SHP77 (cell line): ENCODE measurements at regions not wholly inside any gene's neighbourhood (a gene's known extent, or its start where the extent isn't known, plus 50 kb on each side); places are given as distances from the start of the nearest gene placed in this dataset.
"Not testable (repeated sequence)": the region's sequence is repeated elsewhere in the genome, so short reads cannot be mapped to it uniquely, and the experiment has no call there.

Experiments used
- DNase-seq, 2 experiments: peaks; one replicate each; lab custom pipeline; 2025; lab: John Stamatoyannopoulos, UW

DNA sequence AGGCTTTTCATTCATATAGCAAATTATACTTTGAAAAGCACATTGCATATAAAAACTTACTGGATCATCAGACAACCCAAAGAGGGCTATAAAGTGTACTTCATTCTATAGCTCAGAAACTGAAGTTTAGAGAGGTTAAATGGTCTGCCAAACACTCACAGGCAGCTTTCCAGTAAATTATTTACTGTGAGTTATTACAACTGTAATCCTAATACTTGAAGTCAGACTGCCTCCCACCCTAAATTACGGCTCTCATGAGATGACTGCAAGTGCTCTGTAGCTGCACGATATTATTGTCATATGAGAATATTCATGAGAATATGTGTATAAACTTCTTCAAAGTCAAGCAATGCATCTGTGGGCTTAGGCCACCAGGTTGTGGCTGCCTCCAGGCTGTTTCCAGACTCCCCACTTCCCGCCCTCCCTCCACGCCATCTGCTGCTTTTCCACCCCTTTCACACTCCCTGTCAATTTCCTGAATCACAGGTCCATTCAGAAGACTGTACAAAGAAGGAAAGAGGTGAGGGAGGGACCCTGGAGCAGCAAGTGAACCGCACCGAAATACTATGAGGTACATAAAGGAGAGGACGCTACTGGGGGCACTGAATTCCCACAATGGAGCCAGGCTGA is 111.1 kb upstream of the SPOPL start:
- no peak for DNase-seq

DNA sequence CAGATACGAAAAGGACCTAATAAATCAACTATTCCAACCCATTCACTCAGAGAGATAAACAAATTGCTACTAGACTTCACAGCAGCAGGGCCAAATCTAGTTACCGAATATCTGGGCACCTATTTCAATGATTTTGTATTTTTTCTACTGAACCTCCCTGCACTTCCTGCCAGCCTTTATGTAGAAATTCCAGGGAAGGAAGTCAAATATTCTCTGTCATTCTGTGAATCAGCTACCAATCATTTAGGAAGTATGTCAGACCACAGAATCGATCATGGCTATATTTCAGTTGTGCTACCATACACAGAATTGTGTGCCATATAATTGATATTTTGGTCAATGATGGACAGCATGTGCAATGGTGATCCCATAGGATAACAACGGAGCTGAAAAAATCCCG is 109.6 kb upstream of the SPOPL start:
- DNase-seq: no peak

DNA sequence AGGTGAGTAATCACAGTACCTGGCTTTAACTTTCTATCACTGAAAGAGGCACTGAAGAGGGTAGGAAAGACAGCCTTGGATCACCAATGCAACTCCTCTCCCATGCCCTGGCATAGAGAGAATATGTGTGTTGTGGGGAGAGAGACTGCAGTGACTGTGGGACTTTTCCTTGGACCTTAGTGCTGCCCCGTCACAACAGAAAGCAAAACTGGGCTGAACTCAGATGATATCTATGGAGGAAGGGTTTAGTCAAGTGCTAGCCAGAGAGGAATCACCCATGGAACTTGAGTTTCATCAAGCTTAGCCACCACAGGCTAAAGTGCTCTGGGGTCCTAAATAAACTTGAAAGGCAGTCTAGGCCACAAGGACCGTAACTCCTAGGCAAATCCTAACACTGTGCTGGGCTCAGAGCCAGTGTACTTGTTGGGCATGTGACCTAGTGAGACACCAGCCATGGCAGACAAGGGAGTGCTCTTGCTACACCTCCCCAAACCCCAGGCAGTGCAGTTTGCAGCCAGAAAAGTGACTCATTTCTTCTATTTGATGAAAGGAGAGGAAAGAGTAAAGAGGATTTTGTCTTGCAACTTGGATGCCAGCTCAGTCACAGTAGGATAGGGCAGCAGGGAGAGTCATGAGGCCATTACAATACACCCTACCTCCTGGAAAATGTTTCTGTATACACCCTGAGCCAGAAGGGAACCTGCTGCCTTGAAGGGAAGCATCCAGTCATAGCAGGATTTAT is 105.8 kb upstream of the SPOPL start:
- DNase-seq: no peak

DNA sequence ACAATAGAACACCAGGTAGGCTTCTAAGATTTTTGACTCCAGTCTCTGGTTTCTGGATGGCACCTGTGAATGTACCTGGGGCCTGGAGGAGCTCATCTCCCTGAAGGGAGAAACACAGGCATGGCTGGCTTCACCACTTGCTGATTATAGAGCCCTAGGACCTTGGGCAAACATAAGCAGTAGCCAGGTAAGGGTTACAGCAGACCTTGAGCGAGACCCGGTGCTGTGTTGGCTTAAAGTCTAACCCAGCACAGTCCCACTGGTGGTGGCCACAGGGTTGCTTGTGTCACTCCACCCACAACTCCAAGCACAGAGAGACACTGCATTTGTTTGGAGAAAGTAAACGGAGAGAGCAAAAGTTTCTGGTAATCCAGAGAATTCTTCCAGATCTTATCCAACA is 104.7 kb upstream of the SPOPL start:
- no peak for DNase-seq

DNA sequence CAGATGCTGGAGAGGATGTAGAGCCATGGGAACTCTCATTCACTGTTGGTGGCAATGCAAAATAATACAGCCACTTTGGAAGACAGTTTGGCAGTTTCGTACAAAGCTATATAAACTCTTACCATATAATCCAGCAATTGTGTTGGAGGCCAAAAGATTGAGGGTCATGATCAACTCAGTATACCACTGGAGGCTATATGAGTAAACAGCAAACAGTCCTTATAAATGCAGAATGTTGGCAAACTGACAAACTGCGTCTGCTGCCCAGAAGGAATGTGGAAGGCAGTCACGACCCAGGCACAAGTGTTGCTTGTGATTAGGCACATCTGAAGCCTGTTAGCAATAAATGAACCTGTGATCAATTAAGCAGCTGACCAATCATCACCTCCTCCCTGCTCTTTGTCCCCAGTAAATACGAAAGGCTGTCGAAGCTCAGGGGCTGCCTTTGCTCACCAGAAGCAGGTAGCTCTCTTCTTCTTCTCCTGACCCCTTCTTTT is 98.1 kb upstream of the SPOPL start:
- no peak for DNase-seq

DNA sequence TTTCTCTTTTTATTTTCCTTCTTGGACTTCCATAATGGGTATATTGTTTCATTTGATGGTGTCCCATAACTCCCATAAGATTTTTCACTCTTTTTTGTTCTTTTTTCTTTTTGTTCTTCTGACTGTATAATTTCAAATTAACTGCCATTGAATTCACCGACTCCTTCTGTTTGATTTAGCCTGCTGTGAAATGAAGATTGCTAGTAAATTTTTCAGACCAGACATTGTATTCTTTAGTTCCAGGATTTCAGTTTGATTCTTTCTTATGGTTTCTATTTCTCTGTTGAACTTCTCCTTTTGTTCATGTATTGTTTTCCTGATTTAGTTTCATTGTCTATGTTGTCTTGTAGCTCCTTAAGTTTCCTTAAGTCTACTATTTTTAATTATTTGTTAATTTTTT is 87.6 kb upstream of the SPOPL start:
- DNase-seq: no peak

DNA sequence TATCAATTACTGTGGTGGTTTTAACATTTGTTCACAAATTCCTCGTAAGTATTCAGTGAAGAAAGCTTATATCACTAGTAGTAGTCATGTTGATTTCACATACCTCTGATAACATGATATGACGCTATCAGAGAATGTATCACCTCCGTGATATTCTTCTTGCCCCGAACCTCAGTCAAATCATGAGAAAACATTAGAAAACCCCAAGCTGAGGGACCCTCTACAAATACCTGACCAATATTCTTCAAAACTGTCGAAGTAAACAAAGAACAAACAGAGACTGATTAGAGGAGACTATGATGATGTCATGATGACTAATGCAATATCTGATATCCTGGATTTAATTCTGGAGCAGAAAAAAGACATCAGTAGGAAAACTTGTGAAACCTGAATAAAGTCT is 85.6 kb upstream of the SPOPL start:
- no peak for DNase-seq

DNA sequence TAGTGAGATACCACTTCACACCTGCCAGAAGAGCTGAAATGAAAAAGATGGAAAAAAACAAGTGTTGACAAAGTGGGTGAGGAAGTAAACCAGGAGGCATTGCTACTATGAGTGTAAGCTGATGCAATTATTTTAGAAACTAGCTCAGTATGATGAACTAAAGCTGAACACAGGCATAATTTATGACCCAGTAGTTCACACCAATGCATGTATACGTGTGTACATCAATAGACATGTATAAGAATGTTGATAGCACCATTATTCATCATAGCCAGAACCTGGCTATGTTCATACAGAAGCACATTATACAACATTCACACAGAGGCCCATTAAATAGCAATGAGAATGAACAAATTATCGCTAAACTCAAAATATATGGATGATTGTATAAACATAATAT is 83.1 kb upstream of the SPOPL start:
- DNase-seq: no peak

DNA sequence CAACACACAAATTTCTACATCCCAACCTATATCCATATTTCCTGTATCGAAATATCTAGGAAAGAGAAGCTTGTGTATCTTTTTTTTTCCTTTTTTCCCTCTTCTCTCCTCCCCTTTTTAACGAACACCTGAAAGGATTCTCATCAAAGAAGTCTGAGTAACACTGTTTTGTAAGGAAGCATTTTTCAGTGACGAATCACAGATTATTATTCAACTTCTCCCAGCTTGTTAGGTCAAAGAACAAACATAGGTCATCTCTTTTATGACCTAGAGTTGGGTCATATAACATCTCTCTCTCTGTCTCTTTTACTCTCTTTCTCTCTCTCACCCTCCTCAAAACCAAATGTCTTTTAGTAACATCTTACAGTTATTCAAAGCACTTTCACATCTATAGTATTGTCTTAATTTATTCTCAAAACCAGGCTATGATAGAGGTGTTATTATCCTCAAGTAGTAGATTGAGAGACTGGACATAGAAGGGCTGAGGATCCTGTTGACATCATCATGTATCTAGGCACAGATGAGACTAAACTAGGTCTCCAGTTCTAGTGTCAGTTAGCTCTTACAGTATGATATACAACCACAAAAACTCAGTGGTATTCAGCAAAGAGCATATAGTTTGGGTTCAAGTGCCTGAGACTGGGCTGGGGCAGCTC is 80.1 kb upstream of the SPOPL start:
- no peak for DNase-seq

DNA sequence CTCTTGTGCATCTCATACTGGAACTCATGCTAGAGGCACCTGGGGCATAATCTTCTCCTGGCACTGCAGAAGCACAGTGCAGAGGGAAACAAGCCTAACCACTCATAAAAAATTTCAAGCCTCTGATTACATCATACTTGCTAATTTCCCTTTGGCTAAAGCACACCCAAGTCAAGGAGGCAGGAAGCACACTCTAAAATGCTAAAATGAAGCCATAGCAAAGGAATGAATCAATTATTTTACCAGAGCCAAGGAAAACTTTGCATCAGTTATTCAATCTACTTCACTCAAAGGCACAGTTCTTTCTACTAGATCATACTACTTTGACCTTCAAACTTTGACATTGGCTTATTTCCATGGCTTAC is 79.6 kb upstream of the SPOPL start:
- DNase-seq: no peak

DNA sequence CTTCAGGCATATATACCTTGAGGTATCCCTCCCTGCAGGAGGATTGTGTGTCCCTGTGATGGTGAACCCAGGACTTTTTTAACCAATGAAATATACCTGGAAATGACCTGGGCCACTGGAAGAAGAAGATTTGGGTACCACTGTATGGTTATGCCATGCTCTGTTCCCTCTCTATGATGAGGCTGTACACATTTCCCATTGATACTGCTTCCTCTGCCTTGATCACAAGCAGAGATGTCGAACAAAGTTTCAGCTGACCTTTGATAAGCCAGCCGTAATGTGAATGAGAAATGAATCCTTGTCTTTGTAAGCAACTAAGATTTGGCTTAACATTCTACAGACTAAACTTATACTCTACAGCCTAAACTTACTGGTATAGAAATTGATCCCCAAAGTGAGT is 78.4 kb upstream of the SPOPL start:
- no peak for DNase-seq

DNA sequence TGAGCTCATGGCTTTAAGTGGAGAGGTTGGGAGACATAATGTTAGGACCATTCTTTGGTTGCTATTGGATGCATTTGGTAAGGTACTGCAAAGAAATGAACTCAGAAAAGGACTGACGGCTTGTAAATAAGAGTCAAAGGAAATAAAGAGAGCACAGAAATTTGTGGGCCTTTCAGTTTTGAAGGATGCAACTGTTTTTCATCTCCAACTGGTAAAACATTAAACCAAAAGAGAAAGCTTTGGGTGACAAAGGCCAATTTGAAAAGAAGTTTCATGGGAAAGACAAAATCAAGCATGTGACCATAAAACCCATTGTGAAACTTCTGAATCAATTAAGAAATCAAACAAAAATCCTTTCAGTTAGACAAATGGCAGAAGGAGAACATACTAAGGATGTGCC is 77.8 kb upstream of the SPOPL start:
- no peak for DNase-seq

DNA sequence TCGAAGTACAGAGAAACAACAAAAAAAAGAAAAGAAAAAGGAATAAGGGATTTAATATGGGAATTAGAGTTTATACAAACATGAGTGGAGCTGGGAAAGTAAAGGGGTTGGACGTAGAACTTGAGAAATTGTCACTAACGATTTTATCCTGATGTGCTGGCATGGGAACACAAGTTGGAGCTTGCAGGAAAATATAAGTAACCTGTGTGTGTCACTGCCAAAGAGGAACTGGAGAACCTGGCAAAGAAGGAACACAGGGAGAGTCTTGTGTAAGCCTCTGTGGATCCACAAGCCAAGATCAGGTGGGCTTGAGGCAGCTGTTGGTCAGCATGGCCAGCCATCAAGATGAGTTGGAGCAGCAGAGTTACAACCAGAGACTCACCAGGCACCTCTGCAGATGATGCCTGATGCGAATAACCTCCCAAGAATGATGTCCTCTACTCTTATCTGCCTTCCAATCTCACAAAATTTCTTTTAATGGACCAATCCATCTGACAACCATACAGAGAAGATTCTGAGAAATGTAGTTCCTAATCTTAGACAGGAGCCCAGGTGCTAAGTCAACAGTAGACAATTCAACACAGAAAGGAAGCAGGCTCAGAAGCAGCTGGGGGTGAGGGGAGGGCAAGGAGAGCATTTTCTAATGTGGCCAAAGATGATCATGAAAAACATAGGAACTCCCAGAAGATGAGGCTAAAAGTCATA is 77.0 kb upstream of the SPOPL start:
- DNase-seq: no peak

DNA sequence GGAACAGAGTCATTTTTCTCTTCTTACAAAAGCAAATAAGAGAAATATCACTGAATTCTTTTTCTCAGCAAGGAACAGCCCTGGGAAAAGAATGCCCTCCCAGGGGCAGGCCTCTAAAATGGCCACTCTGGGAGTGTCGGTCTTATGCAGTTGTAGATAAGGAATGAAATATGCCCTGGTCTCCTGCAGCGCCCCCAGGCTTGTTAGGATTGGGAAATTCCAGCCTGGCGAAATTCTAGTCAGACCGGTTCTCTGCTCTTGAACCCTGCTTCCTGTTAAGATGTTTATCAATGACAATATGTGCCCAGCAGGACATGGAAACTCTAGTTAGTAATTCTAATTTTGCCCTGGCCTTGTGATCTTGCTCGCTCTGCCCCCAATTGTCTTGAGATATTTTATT is 75.5 kb upstream of the SPOPL start:
- not testable (repeated sequence) for DNase-seq

DNA sequence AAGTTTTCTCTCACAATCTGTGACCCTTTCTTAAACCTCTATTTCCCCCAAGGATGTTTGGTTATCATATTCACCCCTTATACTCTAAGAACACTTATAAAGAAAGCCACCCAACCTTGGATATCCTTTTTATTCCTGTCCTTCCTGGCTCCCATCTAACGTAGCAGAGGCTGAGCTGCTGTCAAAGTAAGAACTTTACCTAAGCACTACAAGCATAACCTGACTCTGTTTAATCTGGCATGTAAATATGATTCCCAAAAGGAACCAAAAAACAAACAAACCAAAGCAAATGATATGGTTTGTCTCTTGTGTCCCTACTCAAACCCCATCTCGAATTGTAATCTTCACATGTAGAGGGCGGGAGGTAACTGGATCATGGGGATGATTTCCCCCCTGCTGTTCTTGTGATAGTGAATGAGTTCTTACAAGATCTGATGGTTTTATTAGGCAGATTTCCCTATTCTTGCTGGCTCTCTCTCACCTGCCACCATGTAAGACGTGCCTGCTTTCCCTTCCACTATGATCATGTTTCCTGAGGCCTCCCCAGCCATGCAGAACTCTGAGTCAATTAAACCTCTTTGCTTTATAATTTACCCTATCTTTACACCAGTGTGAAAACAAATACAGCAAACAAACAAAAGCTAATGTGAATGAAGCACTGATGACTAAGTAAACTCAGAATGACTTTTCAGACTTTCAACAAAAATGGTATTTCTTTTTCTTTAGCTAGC is 72.7 kb upstream of the SPOPL start:
- no peak for DNase-seq

DNA sequence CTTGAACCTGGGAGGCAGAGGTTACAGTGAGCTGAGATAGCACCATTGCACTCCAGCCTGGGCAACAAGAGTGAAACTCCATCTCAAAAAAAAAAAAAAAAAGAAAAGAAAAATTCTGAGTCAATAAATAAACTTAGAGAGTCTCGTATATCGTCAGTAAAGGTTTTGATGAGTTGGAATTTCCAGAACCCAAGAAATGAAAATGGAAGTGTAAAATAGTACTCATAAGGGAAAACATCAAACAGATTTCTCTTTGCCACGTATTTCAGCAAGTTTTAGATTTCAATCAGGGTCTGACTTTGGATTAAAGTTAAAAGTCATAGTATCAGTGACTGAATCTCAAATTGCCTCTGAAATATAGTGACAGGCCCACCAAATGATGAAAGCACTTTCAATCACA is 71.4 kb upstream of the SPOPL start:
- no peak for DNase-seq

DNA sequence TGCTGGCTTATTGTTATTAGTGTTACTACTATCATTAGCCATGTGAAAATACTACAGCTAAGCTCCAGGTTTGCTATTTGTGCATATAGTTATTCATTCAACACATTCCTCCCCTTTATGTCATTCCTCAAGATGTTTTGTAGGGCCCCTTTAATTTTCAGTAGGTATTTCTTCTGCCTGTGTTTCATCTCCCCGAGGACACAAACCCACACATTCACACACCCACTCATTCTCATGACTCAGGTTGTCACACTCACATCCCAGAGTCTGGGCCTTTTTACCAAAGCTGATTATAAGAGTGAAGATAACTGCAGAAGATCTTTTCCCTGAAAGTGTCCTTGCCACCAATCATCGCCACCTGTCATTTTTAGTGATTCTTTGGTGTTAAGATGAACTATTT is 68.6 kb upstream of the SPOPL start:
- no peak for DNase-seq

DNA sequence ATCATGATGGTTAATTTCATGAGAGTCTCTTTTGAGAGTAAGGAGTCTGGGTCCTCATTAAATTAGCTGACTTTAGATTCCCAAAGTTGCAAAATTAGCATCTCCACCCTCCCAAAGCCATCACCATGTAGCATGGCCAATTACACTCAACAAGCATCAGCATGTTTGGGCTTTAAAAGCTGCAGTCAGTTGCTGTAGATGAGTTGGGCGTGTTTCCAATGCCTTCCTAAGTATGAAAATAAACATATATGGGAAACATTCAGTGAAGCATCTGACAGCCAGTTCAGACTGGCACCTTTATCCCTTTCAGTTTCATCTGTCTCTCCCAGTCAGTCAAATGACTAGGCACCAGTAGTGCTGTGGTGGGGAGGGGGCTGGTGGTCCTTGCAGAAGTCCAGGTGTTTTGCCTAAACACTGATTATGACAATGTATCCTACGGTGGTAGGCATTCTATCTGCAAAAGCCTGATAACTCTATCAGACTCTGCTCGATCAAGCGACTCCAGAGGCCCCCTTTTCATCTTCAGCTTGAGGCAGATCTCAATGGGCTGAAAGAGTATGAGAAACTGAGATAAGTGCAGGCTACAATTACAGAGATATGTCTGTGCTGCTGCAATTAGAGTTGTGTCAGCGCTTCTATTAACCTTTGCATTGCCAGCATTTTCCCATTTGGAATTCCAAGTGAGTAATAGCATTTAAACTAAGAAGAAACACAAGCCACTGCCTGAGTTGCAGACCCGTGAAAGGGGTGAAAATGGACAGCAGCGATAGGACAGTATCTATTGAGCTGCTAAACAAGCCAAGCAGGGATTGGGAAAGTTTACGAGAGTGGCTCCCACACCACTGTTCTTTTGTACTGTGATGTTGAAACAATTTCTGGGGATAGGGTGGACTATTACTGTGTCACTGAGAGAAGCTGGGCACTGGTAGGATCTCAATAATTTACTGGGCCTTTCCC is 67.3 kb upstream of the SPOPL start:
- DNase-seq: no peak

DNA sequence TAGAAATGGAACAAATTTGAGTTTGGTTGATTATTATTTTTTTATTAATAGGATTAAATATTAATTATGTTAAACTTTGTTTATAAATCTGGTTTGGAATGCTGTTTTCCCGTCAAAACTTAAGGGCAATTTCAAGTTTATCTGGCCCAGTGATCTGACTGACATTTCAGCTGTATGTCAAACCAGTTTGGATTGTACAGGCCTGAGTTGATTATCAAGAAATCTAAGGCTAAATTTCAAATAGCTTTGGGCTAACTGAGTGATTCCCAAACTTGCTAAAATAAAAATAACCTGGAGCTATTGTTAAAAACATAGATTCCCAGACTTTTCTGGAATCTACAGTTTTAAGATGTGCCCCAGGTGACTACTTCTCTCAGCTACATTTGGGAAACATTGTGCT is 65.9 kb upstream of the SPOPL start:
- DNase-seq: no peak

DNA sequence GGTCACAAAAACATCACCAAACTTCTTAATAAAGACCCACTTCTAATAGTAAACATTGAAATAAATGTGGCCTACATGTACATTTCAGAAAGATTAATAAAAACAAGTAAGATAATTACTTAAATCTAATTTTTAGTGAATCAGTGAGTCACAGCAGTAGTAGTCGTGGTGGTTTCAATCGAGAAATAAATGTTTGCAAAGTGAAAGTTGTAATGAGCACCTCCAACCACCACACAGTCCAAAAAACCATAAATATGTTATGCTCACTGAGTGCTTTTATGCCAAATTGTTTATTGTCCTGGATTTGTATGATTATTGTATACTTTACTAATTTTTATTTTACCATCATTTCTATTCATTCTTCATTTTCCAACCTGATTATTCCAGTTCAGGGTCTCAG is 61.8 kb upstream of the SPOPL start:
- no peak for DNase-seq

DNA sequence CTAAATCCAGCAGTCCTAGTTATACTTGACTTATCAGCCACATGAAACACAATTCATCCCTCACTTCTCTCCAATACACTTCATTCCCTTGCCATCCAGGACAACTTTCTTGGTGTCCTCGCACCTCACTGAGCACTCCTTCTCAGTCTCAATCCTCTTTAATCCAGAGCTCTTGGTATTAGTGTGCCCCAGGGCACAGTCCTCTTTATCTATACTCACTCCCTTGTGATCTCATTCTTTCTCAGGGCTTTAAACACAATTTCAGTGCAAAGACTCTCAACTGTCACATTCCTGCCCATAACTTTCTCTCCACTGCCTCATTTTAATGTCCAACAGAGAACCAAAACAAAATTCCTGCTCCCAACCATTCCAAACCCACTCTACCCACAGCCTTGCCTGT is 60.8 kb upstream of the SPOPL start:
- no peak for DNase-seq
